Peyer's patch (tissue), 4 donors: ENCODE measurements at regions not wholly inside any gene's neighbourhood (a gene's known extent, or its start where the extent isn't known, plus 50 kb on each side); places are given as distances from the start of the nearest gene placed in this dataset.

Source experiments
- DNase-seq, 3 donors: peaks; one replicate each; pipeline ENCODE4 v3.0.0-alpha.2; 2017 to 2019
- H3K27ac ChIP-seq, 4 donors: fragments of 200-600 bp; sonication (generic); one replicate each; pipeline ENCODE4 v1.5.1; 2016 to 2019
- H3K27me3 ChIP-seq, 2 donors: fragments of 200-600 bp; sonication (generic); one replicate each; pipeline ENCODE4 v1.5.1; 2019
- H3K36me3 ChIP-seq, 3 donors: fragments of 200-600 bp; sonication (generic); one replicate each; pipeline ENCODE4 v1.5.1; 2016 to 2019
- H3K4me1 ChIP-seq, 4 donors: fragments of 200-600 bp; sonication (generic); one replicate each; pipeline ENCODE4 v1.5.1; 2016 to 2019
- H3K4me3 ChIP-seq, 4 donors: fragments of 200-600 bp; sonication (generic); 1 replicate in 3 of 4; 2 replicates in 1 of 4; pipeline ENCODE4 v1.5.1; 2016 to 2019; ENCODE audit warnings: mild to moderate bottlenecking in 1 of 4
- H3K9me3 ChIP-seq, 4 donors: fragments of 200-600 bp; sonication (generic); one replicate each; pipeline ENCODE4 v1.5.1; 2016 to 2019; ENCODE audit warnings: mild to moderate bottlenecking in 1 of 4
- CTCF ChIP-seq, 6 experiments: fragments of 450-650 bp in 4 of 6; fragments of 200-600 bp in 2 of 6; sonication (generic) in 1 of 6; IDR thresholded peaks; one replicate each; pipeline ENCODE4 v1.5.1; 2017 to 2019; ENCODE audit warnings: antibody characterized with exemption in 6 of 6, mild to moderate bottlenecking in 3 of 6, moderate library complexity in 1 of 6
- POLR2A ChIP-seq, 2 donors: fragments of 450-650 bp; IDR thresholded peaks; one replicate each; pipeline ENCODE4 v1.5.1; 2017; ENCODE audit warnings: antibody characterized with exemption in 2 of 2, mild to moderate bottlenecking in 2 of 2, moderate library complexity in 2 of 2

- H3K9me3 ChIP-seq: no peaks in the 10 kb centered on the region
- H3K4me1 ChIP-seq: no peaks in the 10 kb centered on the region
- no peak overlapping the region for H3K4me3 ChIP-seq
- no peaks in the 10 kb centered on the region for H3K36me3 ChIP-seq
- no peaks in the 10 kb centered on the region for H3K27me3 ChIP-seq
- DNase-seq: no peak
- no peak overlapping the region for H3K27ac ChIP-seq
- TF ChIP-seq CTCF (IDR thresholded peaks at IDR 0.05) (no peak), POLR2A (IDR thresholded peaks at IDR 0.05) (no peak)
These were observed 158.7 kb upstream of the CCDC150 start for GRCh38 chr2:196480653-196481323.

GRCh38 chr2:196481324-196481697 lies 158.2 kb upstream of the CCDC150 start:
- no peak for TF ChIP-seq CTCF (IDR thresholded peaks at IDR 0.05)
- TF ChIP-seq POLR2A (IDR thresholded peaks at IDR 0.05): no peak
- no peaks in the 10 kb centered on the region for H3K27me3 ChIP-seq
- H3K4me3 ChIP-seq: no peak overlapping the region
- no peak for DNase-seq
- H3K9me3 ChIP-seq: no peaks in the 10 kb centered on the region
- no peaks in the 10 kb centered on the region for H3K36me3 ChIP-seq
- no peak overlapping the region for H3K27ac ChIP-seq
- H3K4me1 ChIP-seq: no peaks in the 10 kb centered on the region

- DNase-seq: no peak
- no peak for TF ChIP-seq POLR2A (IDR thresholded peaks at IDR 0.05)
- no peak for TF ChIP-seq CTCF (IDR thresholded peaks at IDR 0.05)
- Histone ChIP-seq H3K27ac (no peak overlapping the region), H3K9me3 (no peaks in the 10 kb centered on the region), H3K27me3 (no peaks in the 10 kb centered on the region), H3K4me1 (no peaks in the 10 kb centered on the region), H3K4me3 (no peak overlapping the region), H3K36me3 (no peaks in the 10 kb centered on the region)
These were observed 157.1 kb upstream of the CCDC150 start for GRCh38 chr2:196482119-196483065.

- Histone ChIP-seq H3K4me3 (no peak overlapping the region), H3K27ac (no peak overlapping the region), H3K4me1 (no peaks in the 10 kb centered on the region), H3K27me3 (no peaks in the 10 kb centered on the region), H3K36me3 (no peaks in the 10 kb centered on the region), H3K9me3 (no peaks in the 10 kb centered on the region)
- no peak for DNase-seq
- no peak for TF ChIP-seq CTCF (IDR thresholded peaks at IDR 0.05)
These were observed 153.4 kb upstream of the CCDC150 start for GRCh38 chr2:196486146-196486545.

GRCh38 chr2:196487417-196487816 lies 152.1 kb upstream of the CCDC150 start:
- H3K27ac ChIP-seq: no peak overlapping the region
- no peaks in the 10 kb centered on the region for H3K27me3 ChIP-seq
- no peaks in the 10 kb centered on the region for H3K36me3 ChIP-seq
- H3K9me3 ChIP-seq: no peaks in the 10 kb centered on the region
- no peaks in the 10 kb centered on the region for H3K4me1 ChIP-seq
- H3K4me3 ChIP-seq: no peak overlapping the region
- TF ChIP-seq CTCF (IDR thresholded peaks at IDR 0.05) (no peak), POLR2A (IDR thresholded peaks at IDR 0.05) (no peak)
- DNase-seq: no peak
